ENCODE measurements at regions not wholly inside any gene's neighbourhood (a gene's known extent, or its start where the extent isn't known, plus 50 kb on each side); places are given as distances from the start of the nearest gene placed in this dataset.

GRCh38 chr7:41878309-41879295 is 175.7 kb upstream of the INHBA start:
- TF ChIP-seq CTCF (IDR thresholded peaks at IDR 0.05; ENCODE audit: low read depth, low read length) (no peak), EZH2phosphoT487 (IDR thresholded peaks at IDR 0.05; ENCODE audit: low read depth) (no peak)
